ENCODE measurements at regions not wholly inside any gene's neighbourhood (a gene's known extent, or its start where the extent isn't known, plus 50 kb on each side); places are given as distances from the start of the nearest gene placed in this dataset.
"Not testable (repeated sequence)": the region's sequence is repeated elsewhere in the genome, so short reads cannot be mapped to it uniquely, and the experiment has no call there.

DNA sequence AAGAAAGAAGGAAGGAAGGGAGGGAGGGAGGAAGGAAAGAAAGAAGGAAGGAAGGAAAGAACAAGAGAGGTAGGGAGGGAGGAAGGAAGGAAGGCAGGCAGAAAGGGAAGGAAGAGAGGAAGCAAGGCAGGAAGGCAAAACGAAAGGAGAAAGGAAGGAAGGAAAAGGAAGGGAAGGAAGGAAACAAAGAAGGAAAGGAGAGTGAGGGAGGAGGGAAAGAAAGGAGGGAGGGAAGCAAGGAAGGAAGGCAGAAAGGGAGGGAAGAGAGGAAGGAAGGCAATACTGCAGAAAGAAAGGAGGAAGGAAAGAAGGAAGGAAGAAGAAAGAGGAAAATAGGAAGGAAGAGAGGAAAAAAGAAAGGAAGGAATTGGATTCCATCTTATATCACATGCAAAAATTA, 1303.1 kb upstream of the TMEM132C start:
- no peak for DNase-seq (ENCODE audit: extremely low read depth, low read depth, low spot score)

DNA sequence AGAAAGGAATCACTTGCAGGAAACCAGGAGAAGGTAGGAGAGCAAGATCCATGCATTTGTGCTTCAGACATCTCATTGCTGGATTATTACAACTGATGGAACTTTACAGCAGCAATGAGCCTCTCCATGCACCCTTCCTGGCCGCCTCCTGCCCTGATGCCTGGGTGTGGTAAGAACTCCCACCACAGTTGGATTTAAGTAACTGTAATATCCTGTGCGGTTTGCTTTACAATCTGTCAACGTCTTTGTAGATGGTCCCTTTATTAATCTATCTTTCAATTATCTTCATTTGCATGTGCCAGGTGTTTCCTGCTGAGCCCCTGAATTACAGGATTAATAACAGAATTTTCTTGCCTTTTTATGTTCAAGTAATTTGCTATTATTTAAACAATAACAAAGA, 1300.5 kb upstream of the TMEM132C start:
- DNase-seq (ENCODE audit: extremely low read depth, low read depth, low spot score): no peak

DNA sequence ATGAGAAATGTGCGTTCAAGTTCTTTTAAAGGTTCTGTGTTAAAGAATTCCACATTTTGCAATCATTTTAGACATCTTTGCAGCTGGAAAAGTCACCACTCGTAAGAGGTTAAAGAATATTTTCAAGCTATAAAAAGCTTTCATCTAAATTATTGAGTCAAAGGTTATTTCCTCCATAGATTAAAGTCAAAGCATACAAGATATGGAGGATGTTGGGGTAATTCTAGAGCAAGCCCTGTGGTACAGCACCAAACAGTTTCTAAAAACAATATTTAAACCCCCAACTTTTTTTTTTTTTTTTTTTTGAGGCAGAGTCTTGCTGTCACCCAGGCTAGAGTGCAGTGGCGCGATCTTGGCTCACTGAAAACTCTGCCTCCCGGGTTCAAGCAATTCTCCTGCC, 1299.8 kb upstream of the TMEM132C start:
- DNase-seq (ENCODE audit: extremely low read depth, low read depth, low spot score): no peak

DNA sequence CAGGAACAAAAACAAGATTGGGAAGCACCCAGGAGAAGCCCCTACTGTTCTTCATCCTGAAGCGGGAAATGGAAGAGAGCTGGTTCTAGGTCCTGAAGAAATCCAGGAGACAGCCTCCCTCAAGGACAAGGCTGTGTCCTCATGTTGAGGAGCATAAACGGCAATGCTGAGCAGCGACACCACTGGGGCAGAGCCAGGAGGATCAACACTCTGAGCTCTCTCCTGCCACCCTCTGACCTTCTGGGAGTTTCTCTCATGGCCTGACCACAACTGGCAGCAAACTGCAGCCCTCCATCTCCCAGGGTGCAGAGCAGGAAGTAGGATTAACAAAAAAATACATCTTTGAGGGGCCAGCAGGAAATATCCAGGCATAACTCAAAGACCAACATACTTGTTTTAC, 1292.2 kb upstream of the TMEM132C start:
- DNase-seq (ENCODE audit: extremely low read depth, low read depth, low spot score): no peak

DNA sequence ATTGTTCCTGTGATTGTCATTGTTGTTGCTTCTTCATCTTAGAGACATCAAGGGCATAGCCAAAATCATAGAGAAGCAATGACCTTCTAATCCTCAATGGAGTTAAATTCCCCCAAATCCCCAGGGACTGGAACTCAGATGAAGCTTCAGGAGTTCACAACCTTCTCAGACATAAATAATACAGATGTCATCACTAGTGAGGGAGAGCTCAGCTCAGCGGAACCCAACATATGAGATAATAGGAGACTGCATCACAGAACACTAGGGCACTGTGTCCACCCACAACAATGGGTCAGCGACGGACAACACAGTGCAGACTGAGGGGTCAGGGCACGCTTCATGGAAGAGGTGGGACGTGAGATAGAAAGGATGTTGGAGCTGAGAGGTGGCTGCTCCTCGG, 1290.4 kb upstream of the TMEM132C start:
- DNase-seq (ENCODE audit: extremely low read depth, low read depth, low spot score): no peak

DNA sequence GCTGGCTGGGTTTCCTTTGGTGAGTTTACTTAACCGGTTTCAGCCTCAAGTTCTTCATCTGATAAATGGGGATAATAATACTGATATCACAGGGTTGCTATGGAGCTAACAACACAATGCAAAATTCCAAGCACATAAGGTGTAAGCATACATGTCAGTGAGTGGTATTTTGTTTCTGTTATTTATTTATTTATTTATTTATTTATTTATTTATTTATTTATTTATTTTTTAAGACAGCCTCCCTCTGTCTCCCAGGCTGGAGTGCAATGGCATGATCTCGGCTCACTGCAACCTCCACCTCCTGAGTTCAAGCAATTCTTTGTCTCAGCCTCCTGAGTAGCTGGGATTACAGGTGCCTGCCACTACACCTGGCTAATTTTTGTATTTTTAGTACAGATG, 1287.4 kb upstream of the TMEM132C start:
- not testable (repeated sequence) for DNase-seq (ENCODE audit: extremely low read depth, low read depth, low spot score)

DNA sequence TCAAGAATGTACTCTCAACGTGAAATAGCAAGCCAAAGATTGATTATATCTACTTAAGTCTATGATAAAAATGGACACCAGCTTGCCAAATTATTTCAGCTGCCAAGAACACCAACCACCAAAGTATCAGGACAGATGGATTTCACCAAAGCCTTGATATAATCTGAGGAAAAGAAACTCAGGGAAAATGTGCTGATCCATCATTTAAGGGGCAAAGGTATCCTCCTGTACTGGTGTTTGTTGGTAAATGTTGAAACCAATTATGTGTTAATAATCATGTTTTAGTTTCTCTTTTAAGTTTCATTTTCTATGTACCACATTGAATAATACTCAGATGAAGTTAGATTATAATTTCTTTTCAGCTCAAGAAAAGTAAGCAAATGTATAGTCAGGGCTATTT, 1284.3 kb upstream of the TMEM132C start:
- DNase-seq (ENCODE audit: extremely low read depth, low read depth, low spot score): no peak

DNA sequence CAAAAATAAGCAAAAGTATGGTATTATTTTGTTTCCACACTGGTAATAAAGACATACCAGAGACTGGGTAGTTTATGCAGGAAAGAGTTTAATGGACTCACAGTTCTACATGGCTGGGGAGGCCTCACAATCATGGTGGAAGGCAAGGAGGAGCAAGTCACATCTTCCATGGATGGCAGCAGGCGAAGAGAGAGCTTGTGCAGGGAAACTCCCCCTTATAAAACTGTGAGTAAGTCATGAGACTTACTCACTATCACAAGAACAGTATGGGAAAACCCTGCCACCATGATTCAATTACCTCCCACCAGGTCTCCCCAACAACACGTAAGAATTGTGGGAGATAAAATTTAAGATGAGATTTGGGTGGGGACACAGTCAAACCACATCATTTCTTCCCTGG, 1283.2 kb upstream of the TMEM132C start:
- DNase-seq (ENCODE audit: extremely low read depth, low read depth, low spot score): not testable (repeated sequence)

DNA sequence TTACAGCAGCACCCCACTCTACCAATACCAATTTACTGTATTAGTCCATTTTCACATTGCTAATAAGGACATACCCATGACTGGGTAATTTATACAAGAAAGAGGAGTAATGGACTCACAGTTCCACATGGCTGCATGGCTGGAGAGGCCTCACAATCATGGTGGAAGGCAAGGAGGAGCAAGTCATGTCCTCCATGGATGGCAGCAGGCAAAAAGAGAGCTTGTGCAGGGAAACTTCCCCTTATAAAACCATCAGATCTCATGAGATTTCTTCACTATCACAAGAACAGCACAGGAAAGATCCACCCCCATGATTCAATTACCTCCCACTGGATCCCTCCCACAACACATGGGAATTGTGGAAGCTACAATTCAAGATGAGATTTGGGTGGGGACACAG, 1281.3 kb upstream of the TMEM132C start:
- DNase-seq (ENCODE audit: extremely low read depth, low read depth, low spot score): not testable (repeated sequence)

DNA sequence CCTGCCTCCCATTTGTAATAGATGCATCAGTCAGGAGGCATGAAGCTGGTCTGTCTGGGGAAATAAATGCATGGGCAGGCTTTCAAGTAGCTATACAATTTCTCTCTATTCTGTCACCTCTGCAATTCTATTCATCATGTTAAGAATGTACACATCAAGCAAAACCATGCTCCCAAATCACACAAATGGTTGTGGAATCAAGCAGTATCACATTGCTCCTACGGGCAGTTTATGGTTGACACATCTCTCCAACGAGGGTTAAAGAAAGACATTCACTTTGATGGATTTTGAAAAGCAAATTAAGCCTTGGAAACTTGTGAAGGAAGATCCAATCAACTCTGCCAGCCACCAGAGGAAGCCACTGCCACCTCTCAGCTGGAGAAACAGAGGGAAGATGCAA, 1277.4 kb upstream of the TMEM132C start:
- no peak for DNase-seq (ENCODE audit: extremely low read depth, low read depth, low spot score)

DNA sequence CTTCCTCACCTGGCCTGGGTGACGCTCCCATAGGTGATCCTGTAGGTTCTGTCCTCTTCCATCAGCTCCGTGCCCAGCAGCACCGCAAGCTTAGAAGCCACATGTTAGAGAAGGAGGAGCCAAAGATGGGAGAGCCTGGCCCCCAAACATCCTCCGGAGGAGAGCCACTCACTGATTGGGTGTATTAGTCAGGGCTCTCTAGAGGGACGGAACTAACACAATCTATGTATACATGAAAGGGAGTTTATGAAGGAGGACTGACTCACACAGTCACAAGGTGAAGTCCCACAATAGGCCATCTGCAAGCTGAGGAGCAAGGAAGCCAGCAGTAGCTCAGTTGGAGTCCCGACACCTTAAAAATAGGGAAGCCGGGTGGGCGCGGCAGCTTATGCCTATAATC, 1273.1 kb upstream of the TMEM132C start:
- DNase-seq (ENCODE audit: extremely low read depth, low read depth, low spot score): no peak

DNA sequence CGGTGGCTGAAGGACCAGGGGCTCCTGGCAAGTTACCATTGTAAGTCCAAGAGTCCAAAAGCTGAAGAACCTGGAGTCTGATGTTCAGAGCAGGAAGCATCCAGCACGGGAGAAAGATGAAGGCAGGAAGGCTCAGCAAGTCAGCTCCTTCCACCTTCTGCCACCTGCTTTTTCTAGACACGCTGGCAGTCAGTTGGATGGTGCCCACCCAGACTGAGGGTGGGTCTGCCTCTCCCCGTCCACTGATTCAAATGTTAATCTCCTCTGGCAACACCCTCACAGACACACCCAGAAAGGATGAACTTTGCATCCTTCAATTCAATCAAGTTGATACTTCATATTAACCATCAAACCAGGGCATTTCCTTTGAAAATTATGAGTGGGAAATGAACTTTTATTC, 1272.4 kb upstream of the TMEM132C start:
- DNase-seq (ENCODE audit: extremely low read depth, low read depth, low spot score): no peak

DNA sequence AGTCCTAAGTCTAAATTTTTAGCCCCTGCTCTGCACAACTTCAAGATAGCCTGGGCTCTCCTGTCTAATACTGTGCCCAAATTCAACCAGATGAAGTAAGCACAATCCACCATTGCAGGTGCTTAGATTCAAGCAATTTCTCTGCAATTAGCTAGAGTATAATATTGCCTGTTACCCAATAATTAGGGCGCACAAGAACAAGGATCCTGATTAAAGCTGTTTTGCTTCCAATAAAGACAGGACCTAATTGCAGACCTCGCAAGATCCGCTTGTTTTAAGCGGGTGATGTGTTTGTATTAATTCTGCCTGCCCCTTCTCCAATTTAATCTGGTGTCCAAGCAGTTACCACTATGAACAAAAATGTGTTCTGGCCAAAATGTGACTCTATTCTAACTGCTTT, 1268.9 kb upstream of the TMEM132C start:
- no peak for DNase-seq (ENCODE audit: extremely low read depth, low read depth, low spot score)

DNA sequence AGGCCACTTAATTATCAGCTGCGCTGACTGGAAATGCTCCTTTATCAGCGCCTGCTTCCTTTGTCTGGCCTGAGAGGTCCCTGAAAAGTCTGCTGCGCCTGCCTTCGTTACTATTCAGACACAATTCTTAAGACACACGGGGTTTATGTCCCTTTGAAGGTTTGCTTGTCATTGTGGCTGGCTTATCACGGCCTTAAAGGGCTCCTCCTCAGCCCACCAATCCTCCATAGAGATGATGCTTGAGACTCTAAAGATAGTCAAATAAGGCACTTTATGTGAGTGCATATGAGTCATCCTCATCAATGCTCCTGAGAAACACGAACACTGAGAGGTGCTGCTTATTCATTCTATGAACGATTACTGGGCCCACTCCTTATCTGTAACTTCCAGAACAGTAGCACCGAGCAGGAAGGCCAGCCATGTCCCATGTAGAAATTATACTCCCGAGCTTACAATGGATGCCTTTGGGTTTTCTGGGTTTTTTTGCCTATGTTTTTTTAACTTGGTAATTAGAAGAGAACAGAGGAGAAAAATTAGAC, 1268.2 kb upstream of the TMEM132C start:
- no peak for DNase-seq (ENCODE audit: extremely low read depth, low read depth, low spot score)

DNA sequence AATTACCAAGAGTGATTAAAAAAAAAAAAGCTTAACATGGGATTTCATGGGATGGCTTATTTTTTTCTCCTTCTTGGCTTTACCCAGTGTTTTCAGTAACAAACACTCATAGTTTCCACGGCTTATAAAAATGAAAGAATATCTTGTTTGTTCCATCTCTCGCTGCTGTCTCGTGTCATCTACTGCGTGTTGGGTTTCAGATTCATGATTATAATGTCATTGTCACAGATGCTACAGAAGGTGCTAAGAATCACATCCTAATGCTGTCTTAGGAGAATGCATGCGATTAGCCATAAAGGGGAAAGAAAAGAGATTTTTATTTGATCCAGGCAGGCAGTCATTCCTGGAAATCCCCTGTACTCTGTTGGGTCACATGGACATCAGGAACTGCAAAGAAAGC, 1267.6 kb upstream of the TMEM132C start:
- no peak for DNase-seq (ENCODE audit: extremely low read depth, low read depth, low spot score)

DNA sequence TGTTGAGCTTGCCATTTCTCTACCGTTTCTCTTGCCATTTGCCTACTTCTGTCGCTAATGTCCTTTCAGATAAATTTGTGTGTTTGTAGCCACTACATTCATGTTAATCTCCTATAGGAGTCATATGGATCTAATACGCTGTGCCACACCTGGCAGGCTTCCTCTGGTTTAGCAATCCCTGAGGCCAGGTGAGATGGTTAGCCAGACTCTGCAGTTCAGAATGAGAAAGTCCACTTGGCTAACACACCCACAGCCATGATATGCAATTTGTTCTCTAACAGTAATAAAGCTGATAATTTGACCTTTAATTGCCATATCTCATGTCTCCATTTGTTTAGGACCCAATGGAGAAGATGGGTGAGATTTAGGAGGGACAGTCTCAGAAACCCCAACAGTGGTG, 1261.6 kb upstream of the TMEM132C start:
- DNase-seq (ENCODE audit: extremely low read depth, low read depth, low spot score): no peak

DNA sequence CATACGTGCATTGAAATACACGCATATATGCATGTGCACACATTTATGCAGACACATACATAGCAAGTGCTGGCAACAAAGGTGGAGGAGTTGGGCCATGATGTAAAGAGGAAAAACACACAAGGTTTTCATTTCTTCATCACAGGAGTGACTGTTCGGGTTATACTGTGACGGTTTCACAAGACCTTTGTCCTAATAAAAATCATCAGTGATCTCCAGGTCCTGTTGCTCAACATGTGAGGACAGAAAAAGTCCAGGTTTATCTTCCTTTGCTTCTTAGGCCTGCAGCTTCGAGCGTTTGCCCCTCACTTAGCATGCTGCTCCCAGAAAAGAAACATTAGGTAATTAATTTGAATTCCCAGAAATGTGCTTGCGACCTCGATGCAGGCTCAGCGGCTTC, 1260.0 kb upstream of the TMEM132C start:
- DNase-seq (ENCODE audit: extremely low read depth, low read depth, low spot score): no peak

DNA sequence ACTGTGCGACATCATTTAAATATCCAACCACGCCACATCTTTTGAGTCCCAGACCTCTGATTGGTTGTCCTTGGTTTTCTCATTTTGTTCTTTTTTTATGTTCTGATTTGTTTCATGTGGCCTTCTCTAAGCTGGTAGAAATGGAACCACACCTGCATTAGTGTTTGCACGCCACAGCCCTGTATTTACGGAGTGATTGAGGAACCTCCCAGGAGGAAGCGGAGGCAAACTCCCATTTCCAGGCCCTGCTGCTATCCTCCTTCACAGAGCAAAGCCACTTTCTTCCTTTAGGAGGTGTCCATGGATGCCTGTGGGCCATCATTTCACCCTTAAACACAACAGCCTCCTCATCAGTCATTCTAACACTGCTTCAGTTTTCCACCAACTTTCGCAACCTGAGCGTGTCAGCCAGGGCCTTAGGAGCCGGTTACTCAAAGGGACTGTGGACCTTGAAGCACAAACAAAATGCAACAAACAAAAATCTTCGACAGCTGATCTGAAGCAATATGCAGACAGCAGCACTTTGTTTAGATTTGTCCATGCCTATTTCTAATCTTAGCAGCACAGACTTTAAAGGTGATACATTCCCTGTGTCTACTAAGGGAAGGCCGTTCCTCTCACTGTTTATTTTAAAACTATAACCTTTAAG, 1258.1 kb upstream of the TMEM132C start:
- no peak for DNase-seq (ENCODE audit: extremely low read depth, low read depth, low spot score)

DNA sequence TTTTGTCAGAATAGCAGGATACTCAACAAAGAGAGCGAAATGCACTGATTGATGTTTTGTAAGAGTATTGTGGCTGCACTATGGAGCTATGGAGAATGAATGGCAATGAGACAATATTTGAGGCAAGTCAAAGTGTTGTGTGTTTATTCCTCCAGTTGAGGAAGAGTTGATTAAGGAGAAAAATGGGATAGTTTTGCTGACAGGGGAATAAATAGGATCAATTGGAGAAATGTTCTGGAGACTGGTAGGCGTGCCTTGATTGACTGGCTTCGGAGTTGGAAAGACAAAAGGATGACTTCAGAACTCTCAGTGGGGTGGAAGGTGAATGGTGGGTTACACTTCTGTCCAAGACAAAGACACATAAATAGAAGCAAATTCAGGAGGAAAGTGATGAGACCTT, 1254.9 kb upstream of the TMEM132C start:
- DNase-seq (ENCODE audit: extremely low read depth, low read depth, low spot score): no peak

DNA sequence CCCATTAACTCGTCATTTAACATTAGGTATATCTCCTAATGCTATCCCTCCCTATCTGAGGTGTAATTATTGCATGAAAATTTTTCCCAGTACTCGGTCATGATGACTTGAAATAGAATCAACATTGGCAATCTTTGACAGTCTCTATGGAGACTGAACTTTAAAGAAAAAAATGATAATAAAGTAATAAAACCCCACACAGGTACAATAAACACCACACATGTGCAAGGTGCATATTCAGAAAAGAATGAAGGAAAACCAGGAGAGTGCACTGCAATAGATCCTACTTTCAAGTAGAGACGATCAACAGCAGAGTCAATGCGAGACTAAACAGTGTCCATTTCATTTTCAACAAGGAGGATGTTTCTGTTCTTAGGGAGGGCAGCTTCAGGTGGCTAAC, 1253.8 kb upstream of the TMEM132C start:
- no peak for DNase-seq (ENCODE audit: extremely low read depth, low read depth, low spot score)

DNA sequence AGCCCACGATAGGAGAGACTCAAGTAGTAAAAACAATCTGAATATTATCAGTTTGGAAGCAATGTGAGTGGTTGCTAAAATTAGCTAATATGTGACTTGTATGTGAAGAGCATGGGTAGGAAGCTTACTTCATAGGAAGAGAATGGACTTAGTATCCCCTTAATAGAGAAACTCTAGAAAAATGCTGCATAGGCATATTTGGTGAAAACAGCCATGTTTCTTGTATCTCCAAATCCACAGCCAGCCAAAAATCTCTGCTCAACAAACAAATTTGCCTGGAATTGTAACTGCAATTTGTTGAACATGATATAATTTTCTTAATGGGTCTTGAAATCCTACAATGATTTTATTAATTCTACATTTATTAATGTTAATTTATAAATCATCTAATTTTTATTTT, 1252.9 kb upstream of the TMEM132C start:
- DNase-seq (ENCODE audit: extremely low read depth, low read depth, low spot score): no peak

DNA sequence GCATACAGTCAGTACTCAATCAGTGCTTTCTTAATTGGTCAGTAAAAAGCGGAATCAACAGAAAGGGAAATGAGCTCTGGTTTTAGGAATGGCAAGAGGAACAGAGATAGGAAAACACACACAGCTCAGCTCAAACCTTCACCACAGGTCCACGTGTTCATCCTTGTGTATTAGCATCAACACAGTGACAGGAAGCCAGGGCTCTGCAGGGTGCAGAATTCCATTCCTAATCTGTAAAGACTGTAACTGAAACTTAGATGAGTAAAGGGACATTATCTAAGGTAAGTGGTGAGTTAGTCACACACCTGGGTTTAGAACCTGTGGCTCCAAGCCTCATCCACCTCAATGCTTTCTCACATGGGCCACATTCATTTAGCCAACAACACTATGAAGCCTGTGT, 1242.2 kb upstream of the TMEM132C start:
- DNase-seq (ENCODE audit: extremely low read depth, low read depth, low spot score): no peak

DNA sequence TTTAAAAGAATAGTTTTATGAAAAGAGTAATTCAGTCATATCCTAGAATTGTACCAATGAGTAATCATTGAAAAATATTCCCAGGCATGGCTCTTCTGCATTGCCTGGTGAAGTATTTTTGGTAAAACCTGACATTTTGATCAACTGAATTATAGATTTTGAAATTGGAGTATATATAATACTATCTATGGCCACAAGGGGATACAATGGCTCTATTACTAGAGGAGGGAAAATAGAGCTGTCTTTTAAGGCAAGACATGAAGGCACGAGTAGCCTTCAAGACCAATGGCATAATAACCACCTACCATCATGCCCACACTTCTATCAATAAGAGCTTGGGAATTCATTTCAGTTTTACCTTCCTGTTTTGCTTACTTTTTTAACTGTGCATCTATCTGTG, 1241.4 kb upstream of the TMEM132C start:
- DNase-seq (ENCODE audit: extremely low read depth, low read depth, low spot score): no peak

All from glomerular endothelial cell (primary cell).